CD4-positive, alpha-beta T cell treated with Interleukin-4 for 4 hours (primary cell): ENCODE measurements at regions not wholly inside any gene's neighbourhood (a gene's known extent, or its start where the extent isn't known, plus 50 kb on each side); places are given as distances from the start of the nearest gene placed in this dataset.
"Not testable (repeated sequence)": the region's sequence is repeated elsewhere in the genome, so short reads cannot be mapped to it uniquely, and the experiment has no call there.

Source experiments
- DNase-seq: peaks from one replicate; pipeline ENCODE4 v3.0.0-alpha.2; 2020

- no peak for DNase-seq
Measured at GRCh38 chr7:89934101-89934500, 220.2 kb upstream of the STEAP1 start.

GRCh38 chr7:89943525-89944050 is 210.7 kb upstream of the STEAP1 start:
- no peak for DNase-seq

GRCh38 chr7:89958525-89959068 is 195.7 kb upstream of the STEAP1 start:
- no peak for DNase-seq

GRCh38 chr7:89966067-89966664 is 188.1 kb upstream of the STEAP1 start:
- no peak for DNase-seq

- no peak for DNase-seq
Measured at GRCh38 chr7:89975577-89975976, 178.7 kb upstream of the STEAP1 start.

GRCh38 chr7:89987665-89988064 is 166.6 kb upstream of the STEAP1 start:
- DNase-seq, result no peak

- DNase-seq, result no peak
Measured at GRCh38 chr7:89988074-89988473, 166.2 kb upstream of the STEAP1 start.

GRCh38 chr7:89989454-89989853 is 164.8 kb upstream of the STEAP1 start:
- DNase-seq, result no peak

- no peak for DNase-seq
Measured at GRCh38 chr7:89994483-89994882, 159.8 kb upstream of the STEAP1 start.

- DNase-seq, result no peak
Measured at GRCh38 chr7:89998554-89998953, 155.7 kb upstream of the STEAP1 start.

GRCh38 chr7:90005836-90006235 is 148.4 kb upstream of the STEAP1 start:
- no peak for DNase-seq

GRCh38 chr7:90007001-90007654 is 147.1 kb upstream of the STEAP1 start:
- DNase-seq, result no peak

- no peak for DNase-seq
Measured at GRCh38 chr7:90007831-90008230, 146.4 kb upstream of the STEAP1 start.

- no peak for DNase-seq
Measured at GRCh38 chr7:90022213-90022612, 132.1 kb upstream of the STEAP1 start.

GRCh38 chr7:90025771-90026170 is 128.5 kb upstream of the STEAP1 start:
- DNase-seq, result no peak

GRCh38 chr7:90033850-90034249 is 120.4 kb upstream of the STEAP1 start:
- no peak for DNase-seq

- no peak for DNase-seq
Measured at GRCh38 chr7:90053094-90053493, 101.2 kb upstream of the STEAP1 start.

GRCh38 chr7:90061077-90061476 is 93.2 kb upstream of the STEAP1 start:
- no peak for DNase-seq

GRCh38 chr7:90064370-90064769 is 89.9 kb upstream of the STEAP1 start:
- no peak for DNase-seq

GRCh38 chr7:90067171-90067570 is 87.1 kb upstream of the STEAP1 start:
- no peak for DNase-seq

- DNase-seq, result not testable (repeated sequence)
Measured at GRCh38 chr7:90070238-90070637, 84.0 kb upstream of the STEAP1 start.

GRCh38 chr7:90078921-90079320 is 75.3 kb upstream of the STEAP1 start:
- no peak for DNase-seq

GRCh38 chr7:90081621-90082020 is 72.6 kb upstream of the STEAP1 start:
- DNase-seq, result no peak

- DNase-seq, result no peak
Measured at GRCh38 chr7:90092506-90092905, 61.8 kb upstream of the STEAP1 start.

- no peak for DNase-seq
Measured at GRCh38 chr7:90094030-90094429, 60.2 kb upstream of the STEAP1 start.
